Epithelial cell of esophagus (primary cell): ENCODE measurements at regions not wholly inside any gene's neighbourhood (a gene's known extent, or its start where the extent isn't known, plus 50 kb on each side); places are given as distances from the start of the nearest gene placed in this dataset.

Experiments
- DNase-seq: peaks from one replicate; pipeline ENCODE4 v3.0.0; 2010; ENCODE audit warnings: low read depth
- H3K4me3 ChIP-seq: 2 replicates; pipeline ENCODE4 v1.5.1; 2011; ENCODE audit warnings: mild to moderate bottlenecking, low read length, control low read depth
- CTCF ChIP-seq: IDR thresholded peaks from 2 replicates; pipeline ENCODE4 v1.5.1; 2011; ENCODE audit warnings: low read depth, mild to moderate bottlenecking, low read length, control low read depth, inconsistent platforms; ENCODE audit not compliant: insufficient read depth; ENCODE audit errors: missing control alignments

- no peak for TF ChIP-seq CTCF
- H3K4me3 ChIP-seq = no peak overlapping the region
- DNase-seq = no peak
Measured at GRCh38 chr11:28488336-28488735, 380.1 kb downstream of the METTL15 start.

GRCh38 chr11:28483072-28483867 is 375.1 kb downstream of the METTL15 start:
- no peak for TF ChIP-seq CTCF
- DNase-seq = no peak
- H3K4me3 ChIP-seq = no peak overlapping the region

- TF ChIP-seq CTCF = no peak
- no peak for DNase-seq
- no peak overlapping the region for H3K4me3 ChIP-seq
Measured at GRCh38 chr11:28482666-28483065, 374.5 kb downstream of the METTL15 start.

- TF ChIP-seq CTCF = no peak
- DNase-seq = no peak
- H3K4me3 ChIP-seq = no peak overlapping the region
Measured at GRCh38 chr11:28481616-28482480, 373.7 kb downstream of the METTL15 start.

- no peak for DNase-seq
- H3K4me3 ChIP-seq = no peak overlapping the region
- TF ChIP-seq CTCF = no peak
Measured at GRCh38 chr11:28480406-28480805, 372.2 kb downstream of the METTL15 start.

GRCh38 chr11:28476864-28477263 is 368.7 kb downstream of the METTL15 start:
- H3K4me3 ChIP-seq = no peak overlapping the region
- no peak for DNase-seq
- no peak for TF ChIP-seq CTCF
